ENCODE measurements at regions not wholly inside any gene's neighbourhood (a gene's known extent, or its start where the extent isn't known, plus 50 kb on each side); places are given as distances from the start of the nearest gene placed in this dataset.

DNA sequence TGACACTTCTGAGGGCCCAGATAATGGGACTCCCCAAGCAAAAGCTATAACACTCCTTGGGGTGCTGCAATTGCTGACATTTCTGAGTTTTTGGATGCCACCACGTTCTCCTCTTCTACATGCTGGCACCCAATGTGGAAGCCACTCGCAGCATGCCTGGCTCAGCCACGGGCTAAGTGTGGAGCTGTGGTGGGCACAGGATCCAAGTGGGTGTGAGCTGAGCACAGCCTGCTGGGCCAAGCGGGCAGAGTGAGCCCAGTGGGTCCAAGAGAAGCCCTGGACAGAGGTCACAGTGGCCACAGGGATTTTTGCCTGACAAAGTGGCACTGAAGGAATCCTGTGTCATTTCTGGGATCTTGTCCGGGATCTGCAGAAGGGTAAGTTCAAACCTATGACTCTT lies 213.2 kb downstream of the C6orf118 start:
- H3K27ac ChIP-seq (ENCODE audit: low read length): no peak overlapping the region

DNA sequence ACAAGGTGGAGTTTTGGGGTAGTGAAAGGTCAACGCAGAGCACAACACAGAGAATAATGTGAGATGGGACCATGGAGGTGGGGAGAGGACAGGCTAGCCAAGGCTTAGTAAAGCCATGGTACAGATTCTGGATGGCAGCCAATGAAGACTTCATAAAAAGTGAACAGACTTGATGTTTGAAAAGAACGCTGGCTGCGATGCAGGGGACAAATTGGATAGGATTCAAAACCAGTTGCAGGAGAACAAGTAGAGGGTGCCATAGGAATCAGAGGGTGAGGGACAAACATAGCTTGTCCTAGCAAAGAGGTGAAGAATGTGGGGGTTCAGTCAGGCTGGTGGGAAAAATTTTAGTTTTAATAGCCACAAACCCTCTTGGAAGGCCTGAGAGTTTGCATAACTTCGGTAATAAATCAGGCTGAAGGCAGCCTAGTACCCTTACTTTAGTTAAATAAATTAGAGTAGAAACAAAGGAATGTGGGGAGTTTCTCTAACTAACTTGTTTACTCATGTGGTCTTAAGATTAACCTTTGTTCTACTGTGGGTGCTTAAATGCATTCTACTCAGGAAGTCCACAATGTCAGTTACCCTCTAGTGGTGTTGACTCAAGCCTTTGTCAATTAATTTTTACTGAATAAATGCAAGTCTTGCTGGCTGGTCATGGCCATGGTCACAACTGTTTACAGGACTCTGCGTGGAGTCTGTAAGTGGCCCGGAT lies 216.4 kb downstream of the C6orf118 start:
- Histone ChIP-seq H3K27me3 (replicated peaks; ENCODE audit: insufficient read depth, low read length) (no peaks in the 10 kb centered on the region), H4K20me1 (ENCODE audit: insufficient read depth, low read length) (no peaks in the 10 kb centered on the region), H3K36me3 (replicated peaks; ENCODE audit: insufficient read depth, low read length) (no peaks in the 10 kb centered on the region), H3K4me2 (ENCODE audit: low read depth, low read length) (no peak overlapping the region), H2AFZ (ENCODE audit: low read length) (no peak overlapping the region), H3F3A (ENCODE audit: insufficient read depth, low read length) (no peaks in the 10 kb centered on the region), H3K9me3 (replicated peaks; ENCODE audit: insufficient read depth, low read length) (no peaks in the 10 kb centered on the region), H3K4me3 (ENCODE audit: low read length) (no peak overlapping the region), H3K9me2 (replicated peaks; ENCODE audit: insufficient read depth, low read length) (no peaks in the 10 kb centered on the region), H3K4me1 (ENCODE audit: low read length) (no peaks in the 10 kb centered on the region), H3K79me2 (ENCODE audit: low read length) (no peaks in the 10 kb centered on the region), H3K27ac (ENCODE audit: low read length) (no peak overlapping the region), H3K9ac (ENCODE audit: low read length) (no peak overlapping the region)
- no peak for DNase-seq
- TF ChIP-seq EZH2 (optimal IDR thresholded peaks at IDR 0.05; ENCODE audit: low read depth, low read length): no peak
- TF ChIP-seq, protein P1, sequence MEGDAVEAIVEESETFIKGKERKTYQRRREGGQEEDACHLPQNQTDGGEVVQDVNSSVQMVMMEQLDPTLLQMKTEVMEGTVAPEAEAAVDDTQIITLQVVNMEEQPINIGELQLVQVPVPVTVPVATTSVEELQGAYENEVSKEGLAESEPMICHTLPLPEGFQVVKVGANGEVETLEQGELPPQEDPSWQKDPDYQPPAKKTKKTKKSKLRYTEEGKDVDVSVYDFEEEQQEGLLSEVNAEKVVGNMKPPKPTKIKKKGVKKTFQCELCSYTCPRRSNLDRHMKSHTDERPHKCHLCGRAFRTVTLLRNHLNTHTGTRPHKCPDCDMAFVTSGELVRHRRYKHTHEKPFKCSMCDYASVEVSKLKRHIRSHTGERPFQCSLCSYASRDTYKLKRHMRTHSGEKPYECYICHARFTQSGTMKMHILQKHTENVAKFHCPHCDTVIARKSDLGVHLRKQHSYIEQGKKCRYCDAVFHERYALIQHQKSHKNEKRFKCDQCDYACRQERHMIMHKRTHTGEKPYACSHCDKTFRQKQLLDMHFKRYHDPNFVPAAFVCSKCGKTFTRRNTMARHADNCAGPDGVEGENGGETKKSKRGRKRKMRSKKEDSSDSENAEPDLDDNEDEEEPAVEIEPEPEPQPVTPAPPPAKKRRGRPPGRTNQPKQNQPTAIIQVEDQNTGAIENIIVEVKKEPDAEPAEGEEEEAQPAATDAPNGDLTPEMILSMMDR (IDR thresholded peaks at IDR 0.05; ENCODE audit: low read length): no peak

More for the DNA sequence above, 213.2 kb downstream of the C6orf118 start:
- no peaks in the 10 kb centered on the region for H3K27me3 ChIP-seq (replicated peaks; ENCODE audit: insufficient read depth, low read length)
- no peaks in the 10 kb centered on the region for H3K4me1 ChIP-seq (ENCODE audit: low read length)
- H3K4me2 ChIP-seq (ENCODE audit: low read depth, low read length): no peak overlapping the region
- TF ChIP-seq EZH2phosphoT487 (IDR thresholded peaks at IDR 0.05; ENCODE audit: low read length): no peak
- TF ChIP-seq, protein P1 (IDR thresholded peaks at IDR 0.05; ENCODE audit: low read length): no peak
- no peak for TF ChIP-seq EZH2 (optimal IDR thresholded peaks at IDR 0.05; ENCODE audit: low read depth, low read length)
- H3K36me3 ChIP-seq (replicated peaks; ENCODE audit: insufficient read depth, low read length): no peaks in the 10 kb centered on the region
- H3K9ac ChIP-seq (ENCODE audit: low read length): no peak overlapping the region
- no peaks in the 10 kb centered on the region for H3K9me2 ChIP-seq (replicated peaks; ENCODE audit: insufficient read depth, low read length)
- H3F3A ChIP-seq (ENCODE audit: insufficient read depth, low read length): no peaks in the 10 kb centered on the region
- H3K4me3 ChIP-seq (ENCODE audit: low read length): no peak overlapping the region
- no peak for DNase-seq
- no peaks in the 10 kb centered on the region for H3K9me3 ChIP-seq (replicated peaks; ENCODE audit: insufficient read depth, low read length)
- no peaks in the 10 kb centered on the region for H3K79me2 ChIP-seq (ENCODE audit: low read length)
- no peak overlapping the region for H2AFZ ChIP-seq (ENCODE audit: low read length)
- H4K20me1 ChIP-seq (ENCODE audit: insufficient read depth, low read length): no peaks in the 10 kb centered on the region

DNA sequence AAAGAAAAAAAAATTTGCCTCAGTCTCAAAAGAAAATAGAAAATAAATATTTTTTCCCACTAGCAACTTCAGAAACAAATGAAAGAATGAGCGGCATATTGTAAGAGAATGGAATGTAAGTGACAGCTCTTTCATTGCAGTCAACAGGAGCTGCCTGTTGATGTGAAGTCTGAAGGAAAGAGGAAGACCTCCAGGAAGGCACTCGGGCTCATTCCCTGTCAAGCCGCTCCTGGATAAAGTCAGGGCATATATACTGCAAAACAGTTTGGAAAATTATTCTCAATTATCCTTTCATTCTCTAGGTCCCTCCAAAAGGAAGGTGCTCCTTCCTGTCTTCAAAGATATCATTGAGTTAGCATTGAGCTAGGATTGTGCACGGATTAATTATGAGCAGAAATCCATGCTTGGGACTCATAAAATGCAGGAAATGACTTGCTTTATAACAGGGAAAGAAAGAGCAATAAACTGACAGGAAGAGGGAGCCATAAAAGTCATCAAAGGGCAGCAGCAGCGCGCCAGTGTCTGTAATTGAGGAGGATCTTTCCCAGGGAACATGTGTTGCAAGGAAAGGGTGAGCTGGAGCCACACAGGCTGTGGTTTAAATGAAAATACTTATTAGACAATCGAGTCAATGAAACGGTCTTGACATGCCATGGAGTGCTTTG lies 218.2 kb downstream of the C6orf118 start:
- Histone ChIP-seq H3F3A (ENCODE audit: insufficient read depth, low read length) (no peaks in the 10 kb centered on the region), H3K79me2 (ENCODE audit: low read length) (no peaks in the 10 kb centered on the region)

More for the DNA sequence above, 218.2 kb downstream of the C6orf118 start:
- Histone ChIP-seq H3K4me2 (ENCODE audit: low read depth, low read length) (no peak overlapping the region), H3K9me3 (replicated peaks; ENCODE audit: insufficient read depth, low read length) (no peaks in the 10 kb centered on the region), H2AFZ (ENCODE audit: low read length) (no peak overlapping the region), H4K20me1 (ENCODE audit: insufficient read depth, low read length) (no peaks in the 10 kb centered on the region), H3K27ac (ENCODE audit: low read length) (no peak overlapping the region), H3K27me3 (replicated peaks; ENCODE audit: insufficient read depth, low read length) (no peaks in the 10 kb centered on the region), H3K9ac (ENCODE audit: low read length) (no peak overlapping the region), H3K9me2 (replicated peaks; ENCODE audit: insufficient read depth, low read length) (no peaks in the 10 kb centered on the region), H3K4me3 (ENCODE audit: low read length) (no peak overlapping the region), H3K4me1 (ENCODE audit: low read length) (no peaks in the 10 kb centered on the region), H3K36me3 (replicated peaks; ENCODE audit: insufficient read depth, low read length) (no peaks in the 10 kb centered on the region)
- DNase-seq: no peak
- TF ChIP-seq, protein P1 (IDR thresholded peaks at IDR 0.05; ENCODE audit: low read length): no peak
- TF ChIP-seq EZH2 (optimal IDR thresholded peaks at IDR 0.05; ENCODE audit: low read depth, low read length) (no peak), EZH2phosphoT487 (IDR thresholded peaks at IDR 0.05; ENCODE audit: low read length) (no peak)

All from MM.1S (cell line).